NCI-H748 (cell line): ENCODE measurements at regions not wholly inside any gene's neighbourhood (a gene's known extent, or its start where the extent isn't known, plus 50 kb on each side); places are given as distances from the start of the nearest gene placed in this dataset.

ENCODE experiments used
- DNase-seq: peaks from one replicate; lab custom pipeline; 2025; ENCODE audit not compliant: unreplicated experiment; lab: John Stamatoyannopoulos, UW

DNA sequence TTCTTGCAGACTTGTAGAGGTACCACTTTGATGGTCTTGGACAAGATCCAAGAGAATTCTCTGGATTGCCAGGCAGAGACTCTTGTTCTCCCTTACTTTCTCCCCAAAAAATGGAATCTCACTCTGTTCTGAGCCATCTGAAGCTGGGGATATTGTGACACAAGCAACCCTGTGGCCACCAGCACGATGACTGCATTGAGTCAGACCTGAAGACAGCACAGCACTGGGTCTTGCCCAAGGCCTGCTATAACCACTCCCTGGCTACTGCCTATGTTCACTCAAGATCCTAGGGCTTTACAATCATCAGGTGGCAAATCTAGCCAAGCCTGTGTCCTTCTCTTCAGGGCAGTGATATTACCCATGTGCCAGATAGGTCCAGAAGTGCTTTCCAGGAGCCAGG, 202.5 kb upstream of the SERP2 start:
- DNase-seq, result no peak

DNA sequence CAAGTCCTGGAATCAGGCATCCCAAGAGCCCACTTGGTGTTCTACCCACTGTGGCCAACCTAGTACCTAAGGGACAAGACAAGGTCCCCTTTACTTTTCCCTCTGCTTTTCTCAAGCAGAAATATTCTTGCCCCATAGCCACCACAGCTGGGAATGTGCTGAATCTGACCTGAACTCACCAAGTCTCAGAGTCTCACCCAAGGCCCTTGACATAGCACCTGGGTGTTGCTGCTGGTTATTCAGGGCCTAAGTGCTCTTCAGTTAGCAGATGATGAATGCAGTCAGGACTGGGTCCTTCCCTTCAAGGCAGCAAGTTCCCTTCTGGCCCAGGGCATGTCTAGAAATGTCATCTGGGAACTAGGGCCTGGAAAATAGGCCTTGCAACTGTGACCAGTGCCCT, 201.8 kb upstream of the SERP2 start:
- no peak for DNase-seq

DNA sequence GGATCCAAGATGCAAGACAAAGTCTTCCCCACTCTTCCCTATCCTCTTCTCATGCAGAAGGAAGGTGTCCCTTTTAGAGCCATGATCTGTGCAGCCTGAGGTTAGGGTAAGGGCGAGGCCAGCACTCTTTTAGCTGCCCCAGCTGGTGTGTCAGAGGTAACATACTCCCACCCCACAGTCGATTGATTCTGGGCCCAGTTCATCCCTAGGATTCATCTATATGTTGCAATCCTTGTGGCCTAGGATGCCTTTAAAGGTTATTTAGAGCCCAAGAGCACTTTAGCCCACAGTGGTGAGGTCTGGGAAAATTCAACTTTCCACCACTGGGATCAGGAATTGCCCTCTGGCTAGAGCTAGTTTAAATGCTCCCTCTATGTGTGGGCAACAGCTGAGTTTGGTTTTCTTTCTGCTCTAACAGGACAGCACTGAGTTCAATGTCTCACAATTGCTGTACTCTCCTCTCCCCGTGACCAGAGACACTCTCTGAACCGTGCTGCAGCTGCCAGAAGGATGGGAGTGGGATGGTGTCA, 201.3 kb upstream of the SERP2 start:
- no peak for DNase-seq

DNA sequence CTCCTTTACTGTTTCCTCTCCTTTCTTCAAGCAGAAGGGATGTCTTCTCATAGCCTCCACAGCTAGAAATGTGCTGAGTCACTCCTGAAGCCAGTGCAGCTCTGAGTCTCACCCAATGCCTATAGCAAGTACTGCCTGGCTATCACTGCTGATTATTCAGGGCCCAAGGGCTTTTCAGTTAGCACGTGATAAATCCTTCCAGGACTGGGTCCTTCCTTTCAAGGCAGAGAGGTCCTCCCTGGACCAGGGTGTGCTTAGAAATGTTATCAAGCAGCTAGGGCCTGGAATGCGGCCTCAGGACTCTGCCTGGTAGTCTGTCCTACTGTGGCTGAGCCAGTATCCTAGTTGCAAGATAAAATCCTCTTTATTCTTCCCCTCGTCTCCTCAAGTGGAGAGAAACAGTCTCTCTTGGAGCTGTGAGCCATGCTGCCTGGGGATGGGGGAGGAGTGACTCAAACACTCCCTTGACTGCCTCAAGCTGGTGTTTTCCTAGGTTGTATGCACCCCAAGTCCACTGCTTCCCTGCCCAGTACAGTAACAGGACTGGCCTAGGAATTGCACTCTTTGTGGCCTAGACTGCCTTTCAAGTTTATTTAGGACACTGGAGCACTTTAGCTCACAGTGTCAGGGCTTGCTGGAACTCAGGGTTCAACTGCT, 198.7 kb upstream of the SERP2 start:
- no peak for DNase-seq

GRCh38 chr13:44176173-44176572, 197.5 kb upstream of the SERP2 start:
- no peak for DNase-seq

DNA sequence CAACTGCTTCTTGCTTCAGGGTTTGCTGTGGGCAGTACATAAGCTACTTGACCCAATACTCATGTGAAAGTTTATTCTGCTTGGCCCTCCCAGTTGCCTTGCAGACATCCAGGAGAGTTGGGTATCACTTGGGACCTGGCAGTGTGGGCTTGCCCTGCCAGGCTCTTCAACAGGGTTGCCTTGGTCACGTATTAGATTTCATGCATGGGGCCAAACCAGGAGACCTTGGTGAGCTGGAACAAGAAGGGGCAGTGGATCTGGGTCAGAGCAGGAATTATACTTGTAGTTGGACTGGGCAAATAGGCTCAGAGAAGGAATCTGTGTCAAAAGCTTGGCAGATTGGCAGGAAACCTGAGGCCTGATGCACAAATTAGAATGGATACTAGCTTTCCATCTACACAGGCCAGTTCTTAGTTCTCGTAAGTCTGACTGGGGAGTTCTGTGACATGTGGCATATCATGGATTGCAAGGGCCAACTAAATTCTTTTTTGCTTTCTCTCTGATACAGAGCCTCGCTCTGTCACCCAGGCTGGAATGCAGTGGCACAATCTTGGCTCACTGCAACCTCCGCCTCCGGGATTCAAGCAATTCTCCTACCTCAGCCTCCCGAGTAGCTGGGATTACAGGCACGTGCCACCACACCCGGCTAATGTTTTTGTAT, 192.6 kb upstream of the SERP2 start:
- no peak for DNase-seq

GRCh38 chr13:44181931-44182330, 191.7 kb upstream of the SERP2 start:
- no peak for DNase-seq

DNA sequence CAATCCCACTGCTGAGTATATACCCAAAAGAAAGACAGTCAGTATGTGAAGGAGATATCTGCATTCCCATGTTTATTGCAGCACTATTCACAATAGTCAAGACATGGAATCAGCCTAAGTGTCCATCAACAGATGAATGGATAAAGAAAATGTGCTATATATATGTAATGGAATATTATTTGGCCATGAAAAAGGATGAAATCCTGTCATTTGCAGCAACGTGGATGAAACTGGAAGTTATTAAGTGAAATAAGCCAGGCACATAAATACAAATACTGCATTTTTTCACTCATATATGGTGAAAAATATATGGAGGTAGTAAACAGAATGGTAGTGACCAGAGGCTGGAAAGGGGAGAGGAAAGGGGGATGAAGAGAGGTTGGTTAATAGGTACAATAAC, 188.9 kb upstream of the SERP2 start:
- DNase-seq, result no peak

DNA sequence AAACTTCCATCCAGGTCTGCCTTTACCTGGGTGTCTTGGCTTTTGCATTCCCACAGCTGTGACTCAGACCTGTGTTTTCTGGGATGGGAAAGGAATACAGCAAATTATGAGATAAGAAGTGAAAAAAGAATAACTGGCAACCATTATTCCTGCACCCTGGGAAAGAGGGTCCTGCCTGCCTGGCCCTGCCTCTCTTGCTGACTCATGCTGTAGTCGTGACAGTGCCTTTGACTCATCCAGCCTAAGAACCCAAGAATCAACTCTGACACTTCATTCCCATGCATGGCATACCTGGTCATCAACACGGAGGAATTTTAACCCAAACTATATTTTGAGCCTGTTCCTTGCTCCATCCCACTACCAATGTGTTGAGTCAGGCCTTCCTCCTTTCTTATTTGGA, 185.4 kb upstream of the SERP2 start:
- no peak for DNase-seq

DNA sequence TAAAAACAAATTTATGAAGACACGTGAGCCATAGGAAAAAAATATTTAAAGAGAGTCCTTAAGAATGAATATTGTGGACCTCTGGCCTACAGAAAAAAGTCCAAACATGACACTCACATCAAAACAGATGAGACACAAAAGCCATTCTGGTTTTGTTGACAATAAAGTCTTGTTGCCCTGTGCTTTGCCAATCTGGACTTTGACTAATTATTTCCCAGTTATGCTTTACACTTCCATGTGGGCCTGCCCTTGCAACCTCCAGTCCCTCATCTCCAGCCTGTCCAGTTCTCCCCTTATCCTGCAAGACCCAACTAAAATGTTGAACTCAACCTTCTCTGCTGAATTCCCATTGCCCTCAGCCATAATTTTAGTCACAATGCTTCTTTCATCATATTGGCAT, 184.5 kb upstream of the SERP2 start:
- DNase-seq, result no peak

GRCh38 chr13:44191103-44191502, 182.5 kb upstream of the SERP2 start:
- DNase-seq, result no peak

- DNase-seq, result peak; percentile 97
Observed at GRCh38 chr13:44191504-44192171, 182.0 kb upstream of the SERP2 start.

- DNase-seq, result no peak
Observed at GRCh38 chr13:44193731-44194130, 179.9 kb upstream of the SERP2 start.

DNA sequence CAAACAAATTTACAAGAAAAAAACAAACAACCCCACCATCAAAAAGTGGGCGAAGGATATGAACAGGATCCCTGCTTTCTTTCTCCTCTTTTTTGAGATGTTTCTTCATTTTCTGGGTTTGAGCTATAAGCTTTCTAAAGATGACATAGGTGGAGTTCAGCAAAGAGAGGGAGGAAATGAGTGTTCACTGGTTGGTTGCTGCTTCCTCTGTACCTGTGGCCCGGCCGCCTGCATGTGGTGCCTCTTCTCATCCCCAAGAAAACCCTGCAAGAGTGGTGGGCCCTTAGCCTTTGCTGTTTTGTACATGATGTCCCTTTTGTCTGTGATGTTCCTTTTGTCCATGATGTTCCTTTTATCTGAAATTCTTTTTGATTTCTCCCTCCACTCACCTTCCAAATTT, 178.4 kb upstream of the SERP2 start:
- no peak for DNase-seq

DNA sequence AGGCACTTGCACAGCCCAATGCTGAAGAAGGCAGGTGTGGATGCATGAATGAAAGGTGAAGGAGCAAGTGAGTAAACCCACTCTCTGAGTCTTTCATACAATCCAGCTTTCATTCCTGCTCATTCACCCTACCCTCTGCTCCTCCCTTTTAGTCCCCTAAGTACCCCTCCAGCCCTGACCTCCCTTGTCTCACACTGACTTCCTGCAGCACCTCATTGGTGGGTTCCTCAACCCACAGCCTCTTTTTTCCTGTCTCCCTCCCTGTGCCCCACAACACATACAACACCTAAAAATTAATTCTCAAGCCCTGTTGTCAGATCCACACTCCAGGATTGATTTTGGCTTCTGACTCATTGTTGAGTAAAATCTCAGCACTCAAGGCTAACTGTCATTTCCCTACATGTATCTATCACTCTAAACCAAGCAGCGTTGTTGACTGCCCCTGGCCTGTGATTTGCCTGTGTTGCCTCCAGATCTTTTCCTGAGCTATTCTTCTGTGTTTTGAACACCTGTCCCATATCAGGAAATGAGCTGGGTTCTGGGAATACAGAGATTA, 177.3 kb upstream of the SERP2 start:
- no peak for DNase-seq

DNA sequence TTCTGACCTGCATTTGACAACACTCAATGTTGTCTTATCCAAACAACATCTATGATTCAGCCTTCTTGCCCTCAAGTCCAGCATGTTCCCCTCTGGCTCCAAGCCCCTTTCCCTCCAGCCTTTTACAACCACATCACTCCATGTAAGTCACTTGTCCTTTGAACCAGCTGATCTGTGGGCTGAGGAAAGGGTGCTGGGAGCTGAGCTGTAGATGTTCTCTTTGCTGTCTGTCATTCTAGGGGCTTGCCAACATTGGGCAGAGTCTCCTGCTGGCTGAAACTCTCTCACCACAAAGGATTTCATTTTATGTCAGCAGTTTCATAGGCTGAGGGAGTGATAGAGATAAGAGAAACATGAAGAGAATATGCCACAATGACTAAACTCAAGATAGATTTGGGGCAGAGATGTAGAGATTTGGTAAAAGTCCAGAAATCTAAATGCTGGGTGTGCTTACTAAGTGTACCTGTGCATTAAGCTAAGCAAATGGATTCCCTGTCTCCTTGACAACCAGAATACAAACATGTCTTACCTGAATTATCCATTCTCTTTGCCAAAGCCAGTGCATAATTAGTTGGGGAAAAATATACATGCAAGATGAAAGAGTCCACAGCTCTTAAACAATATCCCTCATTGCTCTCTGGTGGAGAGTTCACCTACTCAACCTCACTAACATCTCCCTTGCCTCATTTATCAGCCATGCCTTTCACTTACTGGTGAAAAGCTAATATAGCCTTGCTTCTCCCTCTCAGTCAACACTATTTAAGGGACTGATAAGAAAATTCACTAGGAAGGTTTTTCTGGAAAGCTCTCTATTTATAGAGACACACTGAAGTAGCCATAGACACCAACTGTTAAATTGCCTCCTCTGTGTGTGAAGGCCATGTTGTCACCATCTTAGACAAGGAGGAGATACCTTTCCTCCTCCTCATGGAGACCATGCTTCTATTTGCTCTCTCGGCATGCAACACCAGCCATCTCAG, 175.5 kb upstream of the SERP2 start:
- DNase-seq, result peak; percentile 94

GRCh38 chr13:44198826-44199225, 174.8 kb upstream of the SERP2 start:
- DNase-seq, result no peak

DNA sequence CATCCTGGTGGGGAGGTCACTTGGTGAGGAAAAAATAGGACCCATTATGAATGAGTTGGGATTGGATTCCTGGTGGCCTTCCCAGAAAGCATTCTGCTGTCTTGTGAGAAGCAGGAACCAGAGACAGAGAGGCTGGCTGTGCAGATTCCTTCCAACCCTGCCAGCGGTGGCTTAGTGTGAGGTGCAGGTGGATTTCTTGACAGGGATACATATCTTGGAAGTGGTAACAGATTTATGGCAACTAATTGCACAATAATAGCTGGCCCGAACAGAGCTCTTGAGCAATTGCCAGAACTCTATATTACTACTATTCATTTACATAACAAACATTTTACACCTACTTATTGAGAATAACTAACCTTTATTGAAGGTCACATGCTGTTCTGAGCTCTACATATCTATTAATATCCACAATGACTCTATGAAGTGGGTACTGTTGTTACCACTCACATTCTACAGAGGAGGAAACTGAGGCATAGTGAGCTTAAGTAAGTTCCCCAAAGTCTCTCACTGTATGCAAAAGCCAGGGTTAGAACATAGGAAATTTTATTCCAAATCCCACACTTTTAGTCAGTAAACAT, 173.9 kb upstream of the SERP2 start:
- no peak for DNase-seq

GRCh38 chr13:44206434-44206833, 167.2 kb upstream of the SERP2 start:
- no peak for DNase-seq

DNA sequence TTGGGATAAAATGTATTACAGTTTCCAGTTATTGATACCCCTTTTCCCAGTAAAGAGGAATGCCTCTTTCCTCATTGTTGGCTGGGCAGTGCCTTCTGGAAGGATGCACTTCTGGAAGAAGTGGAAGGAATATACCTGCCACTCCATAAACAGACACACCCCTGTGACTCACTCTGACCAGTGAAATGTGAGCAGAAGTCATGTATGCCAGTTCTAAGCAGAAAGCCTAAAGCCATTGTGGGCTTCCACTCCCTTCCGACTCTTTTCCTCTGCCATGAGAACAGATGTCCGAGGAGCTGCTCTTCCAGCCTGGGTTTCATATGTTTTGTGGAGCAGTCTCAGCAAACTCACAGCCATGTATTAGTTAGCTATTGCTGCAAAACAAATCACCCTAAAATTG, 166.1 kb upstream of the SERP2 start:
- DNase-seq, result no peak
